ENCODE measurements at regions not wholly inside any gene's neighbourhood (a gene's known extent, or its start where the extent isn't known, plus 50 kb on each side); places are given as distances from the start of the nearest gene placed in this dataset.

- H2AFZ ChIP-seq: no peak overlapping the region
- H3K4me2 ChIP-seq (ENCODE audit: low read length): no peak overlapping the region
- H3K9me3 ChIP-seq (ENCODE audit: control insufficient read depth, low read length): no peaks in the 10 kb centered on the region
- H3K79me2 ChIP-seq: no peaks in the 10 kb centered on the region
- H3K9ac ChIP-seq: no peak overlapping the region
- no peak overlapping the region for H3K4me3 ChIP-seq (ENCODE audit: low read depth, low read length)
- no peaks in the 10 kb centered on the region for H3K27me3 ChIP-seq (ENCODE audit: control insufficient read depth, insufficient read depth, low read length)
- no peak for TF ChIP-seq CTCF (IDR thresholded peaks at IDR 0.05)
- H3K27ac ChIP-seq: no peak overlapping the region
- no peaks in the 10 kb centered on the region for H3K4me1 ChIP-seq
- H3K36me3 ChIP-seq (ENCODE audit: control insufficient read depth, insufficient read depth, low read length): no peaks in the 10 kb centered on the region
Observed at GRCh38 chr6:115000736-115001135, 657.9 kb upstream of the HS3ST5 start.

DNA sequence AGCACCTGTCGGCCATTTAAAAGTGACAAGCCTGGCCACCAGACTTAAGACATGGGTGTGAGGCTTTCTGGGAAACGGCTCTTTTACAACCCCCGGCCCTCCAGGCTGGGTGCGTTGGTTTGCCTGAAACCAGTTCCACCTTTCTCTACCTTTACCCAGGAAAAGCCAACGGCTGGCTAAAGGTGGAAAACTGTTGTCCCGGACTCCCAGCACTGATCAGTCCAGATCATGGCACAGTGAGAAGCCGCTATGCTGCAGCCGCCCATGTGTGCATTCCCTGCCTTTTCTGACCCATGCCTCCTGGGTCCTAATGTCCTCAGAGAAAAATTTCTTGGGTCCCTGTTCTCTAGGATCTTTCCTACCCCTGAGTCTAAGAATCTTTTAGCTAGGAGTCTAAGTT is 655.7 kb upstream of the HS3ST5 start:
- Histone ChIP-seq H3K27ac (no peak overlapping the region), H3K9ac (no peak overlapping the region), H3K27me3 (ENCODE audit: control insufficient read depth, insufficient read depth, low read length) (no peaks in the 10 kb centered on the region), H3K79me2 (no peaks in the 10 kb centered on the region), H3K4me1 (no peaks in the 10 kb centered on the region), H3K9me3 (ENCODE audit: control insufficient read depth, low read length) (no peaks in the 10 kb centered on the region), H3K4me3 (ENCODE audit: low read depth, low read length) (no peak overlapping the region), H2AFZ (no peak overlapping the region), H3K4me2 (ENCODE audit: low read length) (no peak overlapping the region), H3K36me3 (ENCODE audit: control insufficient read depth, insufficient read depth, low read length) (no peaks in the 10 kb centered on the region)
- no peak for TF ChIP-seq CTCF (IDR thresholded peaks at IDR 0.05)

DNA sequence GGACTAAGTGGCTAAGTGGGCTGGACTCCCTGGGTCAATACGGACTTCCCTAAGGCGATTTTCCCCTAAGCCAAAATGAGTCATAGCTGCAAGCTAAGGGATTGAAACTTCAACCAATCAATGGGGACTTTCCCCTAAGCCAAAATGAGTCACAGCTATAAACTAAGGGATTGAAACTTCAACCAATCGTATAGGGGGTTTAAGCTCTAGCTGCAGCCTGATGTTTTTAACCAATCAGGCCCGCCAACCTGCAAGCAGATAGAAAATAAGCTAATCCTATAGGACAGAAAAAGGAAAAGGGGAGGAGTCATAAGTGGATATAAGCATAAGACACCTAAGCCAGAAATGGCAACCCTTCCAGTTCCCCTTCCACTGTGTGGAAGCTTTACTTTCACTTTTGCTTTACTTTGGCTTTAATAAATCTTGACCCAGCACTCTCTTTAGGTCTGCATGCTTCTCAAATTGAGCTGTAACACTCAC is 655.0 kb upstream of the HS3ST5 start:
- no peaks in the 10 kb centered on the region for H3K36me3 ChIP-seq (ENCODE audit: control insufficient read depth, insufficient read depth, low read length)
- no peak overlapping the region for H2AFZ ChIP-seq
- H3K4me1 ChIP-seq: no peaks in the 10 kb centered on the region
- TF ChIP-seq CTCF (IDR thresholded peaks at IDR 0.05): no peak
- H3K9ac ChIP-seq: no peak overlapping the region
- no peak overlapping the region for H3K4me3 ChIP-seq (ENCODE audit: low read depth, low read length)
- no peaks in the 10 kb centered on the region for H3K9me3 ChIP-seq (ENCODE audit: control insufficient read depth, low read length)
- H3K27me3 ChIP-seq (ENCODE audit: control insufficient read depth, insufficient read depth, low read length): no peaks in the 10 kb centered on the region
- H3K4me2 ChIP-seq (ENCODE audit: low read length): no peak overlapping the region
- H3K79me2 ChIP-seq: no peaks in the 10 kb centered on the region
- H3K27ac ChIP-seq: no peak overlapping the region

- Histone ChIP-seq H3K4me3 (ENCODE audit: low read depth, low read length) (no peak overlapping the region), H3K9me3 (ENCODE audit: control insufficient read depth, low read length) (no peaks in the 10 kb centered on the region), H3K4me1 (no peaks in the 10 kb centered on the region), H3K27me3 (ENCODE audit: control insufficient read depth, insufficient read depth, low read length) (no peaks in the 10 kb centered on the region), H2AFZ (no peak overlapping the region), H3K36me3 (ENCODE audit: control insufficient read depth, insufficient read depth, low read length) (no peaks in the 10 kb centered on the region), H3K4me2 (ENCODE audit: low read length) (no peak overlapping the region), H3K9ac (no peak overlapping the region), H3K79me2 (no peaks in the 10 kb centered on the region), H3K27ac (no peak overlapping the region)
- TF ChIP-seq CTCF (IDR thresholded peaks at IDR 0.05): no peak
Observed at GRCh38 chr6:114995526-114995925, 652.7 kb upstream of the HS3ST5 start.

DNA sequence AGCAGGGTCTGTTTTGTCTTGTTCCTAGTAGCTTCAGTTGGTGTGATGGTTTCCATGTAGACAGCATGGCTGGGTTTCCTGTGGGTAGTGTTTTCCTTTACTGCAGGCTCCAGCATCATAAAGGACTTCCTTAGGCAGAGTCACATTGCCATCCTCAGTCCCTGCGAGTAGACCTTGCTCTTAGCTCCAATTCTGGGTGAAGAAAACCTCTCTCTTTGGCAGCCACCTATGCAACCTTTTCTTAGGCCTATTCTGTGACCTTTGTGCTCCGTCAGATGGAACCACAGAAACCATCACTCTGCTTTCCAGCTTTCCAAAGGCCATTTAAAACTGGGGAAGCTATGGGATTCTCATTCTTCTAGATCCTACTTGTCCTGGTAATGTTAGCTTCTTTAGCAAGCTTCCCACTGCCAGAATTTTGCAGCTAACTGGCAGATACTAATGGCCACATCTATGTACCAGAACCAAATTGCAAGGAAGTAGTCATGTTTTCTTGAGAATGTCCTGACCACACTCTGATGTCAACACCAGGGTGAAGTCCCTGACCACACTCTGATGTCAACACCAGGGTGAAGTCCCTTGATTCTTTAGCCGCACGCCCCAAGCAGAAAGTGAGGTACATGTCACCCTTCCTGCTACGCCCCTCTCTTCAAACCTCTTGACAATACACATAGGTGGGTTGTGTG is 646.6 kb upstream of the HS3ST5 start:
- Histone ChIP-seq H3K4me2 (ENCODE audit: low read length) (no peak overlapping the region), H3K9ac (no peak overlapping the region), H3K36me3 (ENCODE audit: control insufficient read depth, insufficient read depth, low read length) (no peaks in the 10 kb centered on the region), H3K4me3 (ENCODE audit: low read depth, low read length) (no peak overlapping the region), H3K27ac (no peak overlapping the region), H3K79me2 (no peaks in the 10 kb centered on the region), H2AFZ (no peak overlapping the region), H3K27me3 (ENCODE audit: control insufficient read depth, insufficient read depth, low read length) (no peaks in the 10 kb centered on the region), H3K9me3 (ENCODE audit: control insufficient read depth, low read length) (no peaks in the 10 kb centered on the region), H3K4me1 (no peaks in the 10 kb centered on the region)
- no peak for TF ChIP-seq CTCF (IDR thresholded peaks at IDR 0.05)
